ENCODE measurements at regions not wholly inside any gene's neighbourhood (a gene's known extent, or its start where the extent isn't known, plus 50 kb on each side); places are given as distances from the start of the nearest gene placed in this dataset.

GRCh38 chr21:29238053-29238966, 60.4 kb upstream of the BACH1 start:
- Histone ChIP-seq H3K36me3 (ENCODE audit: insufficient read depth) (no peaks in the 10 kb centered on the region), H3F3A (replicated peaks; ENCODE audit: low read depth) (no peaks in the 10 kb centered on the region), H2AFZ (no peak overlapping the region), H3K4me3 (no peak overlapping the region), H3K4me2 (no peak overlapping the region), H3K9me2 (ENCODE audit: insufficient read depth) (peaks cover 8% of the 10 kb centered on the region; the same call in 1 of the 2 replicates), H3K27ac (ENCODE audit: low read depth) (no peak overlapping the region), H3K27me3 (ENCODE audit: insufficient read depth) (no peaks in the 10 kb centered on the region), H3K4me1 (ENCODE audit: insufficient read depth) (no peaks in the 10 kb centered on the region), H4K20me1 (replicated peaks; ENCODE audit: insufficient read depth) (no peaks in the 10 kb centered on the region), H3K79me2 (replicated peaks; ENCODE audit: insufficient read depth) (no peaks in the 10 kb centered on the region)
- no peak overlapping the region for H3K4me3 Mint-ChIP-seq
- H3K27ac Mint-ChIP-seq: no peak overlapping the region
- DNase-seq (ENCODE audit: low spot score): no peak
- no peaks in the 10 kb centered on the region for H3K36me3 Mint-ChIP-seq (ENCODE audit: low read depth)
- ATAC-seq: no peak
- no peak for TF ChIP-seq ETS1 (IDR thresholded peaks at IDR 0.05)
- no peak for TF ChIP-seq CREB1 (CRISPR knock-in tag; IDR thresholded peaks at IDR 0.05; ENCODE audit: low read depth)
- no peak for TF ChIP-seq POLR2AphosphoS5 (IDR thresholded peaks at IDR 0.05; ENCODE audit: low read depth)
- no peak for TF ChIP-seq ZNF114 (CRISPR knock-in tag; IDR thresholded peaks at IDR 0.05)
- no peak for TF ChIP-seq CTCF (conservative IDR thresholded peaks at IDR 0.05; ENCODE audit: low read depth in 2 of 2)
- no peak for TF ChIP-seq ZNF462 (CRISPR knock-in tag; IDR thresholded peaks at IDR 0.05)
- H3K4me1 Mint-ChIP-seq: peaks cover 6% of the 10 kb centered on the region
- no peaks in the 10 kb centered on the region for H3K9me3 Mint-ChIP-seq
- H3K27me3 Mint-ChIP-seq (ENCODE audit: insufficient read depth, low read depth, poor library complexity): peaks cover 2% of the 10 kb centered on the region

Data from GM23338 (cell line).